Left colon (tissue), 2 donors: ENCODE measurements at regions not wholly inside any gene's neighbourhood (a gene's known extent, or its start where the extent isn't known, plus 50 kb on each side); places are given as distances from the start of the nearest gene placed in this dataset.
"Not testable (repeated sequence)": the region's sequence is repeated elsewhere in the genome, so short reads cannot be mapped to it uniquely, and the experiment has no call there.

Source experiments
- ATAC-seq: fragments of 200-7000 bp; cut with Tn5 transposase; one replicate; pipeline ENCODE4 v1.9.1; 2020; ENCODE audit warnings: mild to moderate bottlenecking, moderate library complexity
- DNase-seq, 2 donors: peaks; one replicate each; pipeline ENCODE4 v3.0.0-alpha.2; 2020
- intact Hi-C, 2 donors: fragments of 100-400 bp; cut with DNase I in 1 of 2; cut with micrococcal nuclease in 1 of 2; formaldehyde crosslinking; loops; one replicate each; pipeline versions ENCODE4 v1.11.2 to v1.14.0; 2022; cut with DNase I, micrococcal nuclease
- donor health status: DM: no; HTN: no; CAD: no.
- donor health status: DM: yes; HTN: yes; CAD: no.

DNA sequence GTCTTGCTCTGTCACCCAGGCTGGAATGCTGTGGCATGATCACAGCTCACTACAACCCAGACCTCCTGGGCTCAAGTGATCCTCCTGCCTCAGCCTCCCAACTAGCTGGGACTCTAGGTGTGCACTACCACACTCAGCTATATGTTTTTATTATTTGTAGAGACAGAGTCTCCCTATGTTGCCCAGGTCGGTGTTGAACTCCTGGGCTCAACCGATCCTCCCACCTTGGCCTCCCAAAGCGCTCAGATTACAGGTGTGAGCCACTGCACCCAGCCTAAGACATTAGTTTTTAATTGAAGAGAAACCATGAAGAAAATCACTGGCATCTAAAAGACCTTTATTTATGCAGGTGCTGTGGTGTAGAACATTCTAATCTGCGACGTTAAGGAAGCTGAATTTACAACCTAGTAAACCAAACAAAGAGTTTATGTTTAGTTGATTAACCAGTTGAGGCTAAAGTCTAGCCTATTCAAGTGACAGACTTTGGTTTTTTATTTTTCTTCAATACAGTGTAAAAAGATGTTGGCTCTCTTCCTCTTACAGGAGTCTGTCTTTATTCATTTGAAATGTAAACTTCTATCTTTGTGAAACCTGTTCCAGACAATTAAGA, 52.5 kb upstream of the NBL1 start:
- intact Hi-C loops = no loop called here
- DNase-seq (no peak), ATAC-seq (peak; percentile 67)

DNA sequence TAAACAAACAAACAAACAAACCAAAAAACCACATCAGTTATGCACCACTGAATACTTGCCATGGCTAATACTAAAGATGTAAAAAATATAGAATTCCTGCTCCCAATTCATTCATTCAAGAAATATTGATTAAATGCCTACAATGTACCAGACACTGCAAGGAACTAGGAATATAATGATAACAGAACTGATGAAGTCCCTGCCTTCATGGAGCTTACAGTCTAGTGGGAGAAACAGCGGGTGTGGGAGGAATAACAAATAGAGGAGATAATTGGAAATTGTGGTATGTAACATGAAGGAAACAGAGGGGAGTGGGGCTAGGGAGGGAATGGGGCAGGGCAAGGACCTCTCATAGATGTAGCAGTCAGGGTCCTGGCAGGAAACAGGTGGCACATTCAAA, 58.6 kb upstream of the NBL1 start:
- no peak for ATAC-seq
- no peak for DNase-seq
- intact Hi-C loops = no loop called here

DNA sequence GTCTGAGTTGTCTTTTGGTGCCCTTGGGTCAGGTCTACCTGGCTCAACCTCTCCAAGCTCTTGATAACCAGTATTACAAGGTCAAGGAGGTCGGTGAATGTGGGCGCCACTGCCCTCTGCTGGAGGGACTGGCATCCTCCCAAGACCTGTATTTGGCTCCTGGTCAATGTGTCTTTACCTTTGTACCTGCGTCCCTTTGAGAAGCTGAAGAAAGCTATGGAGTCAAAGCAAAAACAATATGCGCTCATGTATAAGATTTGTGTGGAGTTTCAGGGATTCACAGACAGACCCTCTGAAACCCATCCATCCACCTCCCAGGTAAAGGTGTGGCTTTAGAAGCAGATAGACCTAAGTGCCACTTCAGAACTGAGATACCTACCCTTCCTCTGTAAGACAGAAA, 61.8 kb upstream of the NBL1 start:
- ATAC-seq = peak; percentile 96
- intact Hi-C loops = no loop called here
- peak; percentile 68 to 85 for DNase-seq

DNA sequence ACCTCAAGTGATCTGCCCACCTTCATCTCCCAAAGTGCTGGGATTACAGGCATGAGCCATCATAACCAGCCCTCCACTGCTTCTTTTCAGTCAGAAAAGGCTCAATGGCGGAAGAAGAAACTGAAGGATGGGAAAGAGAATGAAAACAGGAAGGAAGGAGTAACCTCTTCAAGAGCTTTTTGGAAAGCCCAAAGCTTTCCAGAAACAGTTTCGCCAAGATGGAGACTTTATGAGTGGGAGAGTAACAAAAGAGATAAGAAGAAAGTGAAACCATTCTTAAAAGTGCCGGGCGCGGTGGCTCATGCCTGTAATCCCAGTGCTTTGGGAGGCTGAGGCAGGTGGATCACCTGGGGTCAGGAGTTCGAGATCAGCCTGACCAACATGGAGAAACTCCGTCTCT, 62.7 kb upstream of the NBL1 start:
- intact Hi-C loops = no loop called here
- DNase-seq (no peak), ATAC-seq (no peak)

DNA sequence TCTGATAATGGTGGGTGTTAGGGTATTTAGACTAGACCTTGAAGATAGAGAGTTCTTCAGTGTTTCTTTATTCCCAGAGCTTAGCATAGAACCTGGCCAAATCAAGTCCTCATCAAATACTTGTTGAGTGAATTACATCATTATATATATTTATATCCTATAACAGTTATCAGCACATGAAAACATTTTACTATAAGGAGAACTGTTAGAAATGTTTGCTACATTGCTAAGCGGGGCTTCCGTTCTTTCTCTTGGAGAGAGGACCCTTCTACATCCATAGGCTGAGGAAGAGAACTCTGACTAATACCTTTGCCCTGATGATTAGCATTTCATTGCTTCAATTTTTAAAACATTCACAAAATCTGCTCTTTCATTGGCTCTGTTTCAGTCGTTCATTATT, 66.5 kb upstream of the NBL1 start:
- intact Hi-C loops = no loop called here
- no peak for ATAC-seq

DNA sequence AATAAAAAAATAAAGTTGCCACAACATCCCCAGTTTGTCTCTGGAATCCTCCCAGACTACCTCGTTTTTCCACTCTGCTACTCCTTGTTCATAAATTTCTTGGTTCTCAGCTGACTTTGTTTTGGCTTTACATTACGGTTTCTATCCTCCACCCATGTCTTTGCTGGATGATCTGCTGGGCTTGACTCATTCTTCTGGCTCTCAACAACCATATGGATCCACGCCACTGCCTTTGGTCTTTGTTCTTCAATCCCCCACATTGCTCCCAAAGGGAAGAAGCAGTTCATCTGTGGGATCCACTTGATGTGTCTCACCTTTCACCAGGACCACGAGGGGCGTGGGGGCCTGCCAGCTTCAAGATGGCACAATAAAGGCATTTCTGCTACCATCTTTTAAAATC, 67.1 kb upstream of the NBL1 start:
- DNase-seq (no peak), ATAC-seq (no peak)
- intact Hi-C loops = no loop called here

More for the DNA sequence above, 66.5 kb upstream of the NBL1 start:
- no peak for DNase-seq

DNA sequence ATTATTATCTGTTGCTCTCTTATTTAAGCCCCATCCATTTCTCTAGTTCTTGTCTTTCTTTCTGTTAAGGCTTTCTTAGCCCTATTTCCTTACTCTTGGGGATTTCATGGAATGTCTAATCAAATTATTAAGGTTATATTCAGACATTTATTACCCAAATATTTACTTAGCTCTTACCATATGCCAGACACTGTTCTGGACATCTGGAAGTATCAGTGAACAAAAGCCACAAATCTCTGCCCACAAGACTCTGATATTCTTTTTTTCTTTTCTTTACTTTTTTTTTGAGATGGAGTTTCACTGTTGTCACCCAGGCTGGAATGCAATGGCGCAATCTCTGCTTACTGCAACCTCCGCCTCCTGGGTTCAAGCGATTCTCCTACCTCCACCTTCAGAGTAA, 74.3 kb upstream of the NBL1 start:
- DNase-seq = no peak
- intact Hi-C loops = no loop called here

DNA sequence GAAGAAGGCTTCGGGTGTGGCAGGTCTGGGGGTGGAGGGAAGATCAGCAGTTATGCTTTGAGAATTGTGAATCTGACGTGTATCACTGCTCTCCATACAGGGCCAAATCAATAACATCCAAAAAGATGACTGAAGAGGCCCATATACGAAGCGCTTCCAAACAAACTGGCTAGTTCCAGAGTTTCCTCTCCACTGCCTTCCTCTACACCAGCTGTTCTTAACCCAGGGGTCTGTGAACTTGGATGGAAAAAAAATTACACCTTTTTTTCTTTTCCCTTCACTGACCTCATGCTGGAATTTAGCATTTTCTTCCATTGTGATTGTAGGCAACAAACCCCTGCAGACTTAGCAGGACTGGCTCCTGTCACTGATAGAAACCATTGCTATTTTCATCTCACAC, 77.1 kb upstream of the NBL1 start:
- DNase-seq = no peak
- intact Hi-C loops = no loop called here
- ATAC-seq = no peak

More for the DNA sequence above, 74.3 kb upstream of the NBL1 start:
- ATAC-seq = no peak

DNA sequence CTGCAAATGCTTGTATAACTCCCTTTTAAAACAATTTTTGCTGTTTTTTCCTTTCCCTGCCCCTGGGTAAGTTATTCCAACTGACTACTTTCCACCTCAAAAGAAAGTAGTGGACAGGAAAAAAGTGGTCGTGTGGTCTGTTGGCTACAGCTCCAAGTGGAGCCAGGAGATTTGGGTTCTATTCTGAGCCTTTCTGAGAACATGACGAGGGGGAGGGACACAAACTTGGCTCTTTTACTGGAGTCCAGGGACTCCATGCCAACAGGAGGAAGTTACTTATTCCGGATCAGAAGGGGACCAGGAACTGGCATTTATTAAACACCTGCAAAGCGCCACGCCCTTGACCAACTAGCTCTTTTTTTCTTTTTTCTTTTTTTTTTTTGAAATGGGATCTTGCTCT, 79.0 kb upstream of the CAPZB start:
- ATAC-seq (peak; percentile 87), DNase-seq (peak in 1 of 2 donors; percentile 18)
- intact Hi-C loops = no loop called here

DNA sequence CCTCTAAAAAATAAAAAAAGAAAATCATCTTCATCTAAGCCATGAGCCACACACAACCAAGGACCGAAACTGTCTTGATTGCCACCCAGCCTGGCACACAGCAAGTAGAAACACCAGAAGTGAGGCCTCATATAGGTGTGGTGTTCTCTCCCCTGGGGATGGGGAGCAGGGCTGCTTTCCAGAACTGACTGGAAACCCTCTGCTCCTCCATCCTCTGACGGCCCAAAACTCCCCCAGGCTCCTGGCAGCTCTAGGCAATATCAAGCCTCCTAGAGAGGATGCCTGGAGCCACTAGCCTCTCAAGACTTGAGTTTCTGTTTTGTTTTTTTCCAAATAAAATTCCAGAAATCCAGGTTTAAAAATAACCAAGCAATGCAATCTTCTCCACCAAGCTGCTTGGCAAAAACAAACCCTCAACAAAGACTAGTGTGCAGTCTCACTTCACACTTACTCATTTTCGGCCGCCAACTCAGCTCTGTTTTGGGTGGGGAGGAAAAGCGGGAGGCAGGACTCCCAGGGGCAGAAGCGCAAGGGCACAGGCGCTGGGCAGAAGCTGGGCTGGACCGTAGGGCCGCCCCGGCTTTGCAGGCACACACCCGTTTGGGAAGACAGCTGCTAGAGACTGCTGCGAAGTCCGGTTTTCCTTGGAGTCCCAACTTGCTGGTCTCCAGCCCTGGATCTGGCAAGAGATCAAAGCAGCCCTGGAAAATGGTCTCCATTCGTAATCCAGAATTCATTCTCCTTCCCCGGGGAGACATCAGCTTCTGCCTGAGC, 78.2 kb upstream of the CAPZB start:
- peak; percentile 20 to 39 for DNase-seq
- ATAC-seq = peak; percentile 62
- intact Hi-C loops = no loop called here

DNA sequence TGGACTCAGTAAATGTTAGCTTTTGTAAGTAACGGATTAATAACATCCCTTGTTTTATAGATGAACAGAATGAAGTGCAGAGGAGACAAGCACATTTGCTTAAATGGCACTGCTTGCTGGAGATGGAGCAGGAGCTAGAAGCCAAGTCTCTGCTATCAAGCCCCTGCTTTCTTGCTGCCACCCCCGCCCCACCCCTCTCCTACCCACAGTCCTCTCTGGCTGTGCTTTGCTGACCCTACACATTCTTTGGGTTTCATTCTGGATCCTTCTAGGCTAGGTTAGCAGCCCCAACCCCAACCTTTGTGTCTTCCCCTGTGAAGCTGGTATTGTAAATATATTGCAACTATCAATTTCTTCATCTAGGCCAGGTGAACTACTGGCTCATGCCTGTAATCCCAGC, 77.5 kb upstream of the CAPZB start:
- no peak for DNase-seq
- intact Hi-C loops = no loop called here
- ATAC-seq = no peak

DNA sequence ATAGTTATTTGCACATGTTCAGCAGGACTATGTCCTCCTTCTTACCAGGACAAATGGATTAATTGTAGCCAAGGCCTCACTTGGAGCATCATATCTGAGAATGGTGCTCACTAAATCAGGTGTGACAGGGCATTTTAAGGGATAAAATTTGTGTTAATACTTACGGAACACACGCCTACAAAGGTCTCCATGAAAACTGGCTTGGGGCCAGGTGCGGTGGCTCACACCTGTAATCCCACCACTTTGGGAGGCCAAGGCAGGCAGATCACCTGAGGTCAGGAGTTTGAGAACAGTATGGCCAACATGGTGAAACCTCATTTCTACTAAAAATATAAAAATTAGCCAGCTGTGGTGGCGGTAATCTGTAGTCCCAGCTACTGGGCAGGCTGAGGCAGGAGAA, 75.1 kb upstream of the CAPZB start:
- no peak for ATAC-seq
- no peak for DNase-seq
- intact Hi-C loops = no loop called here

DNA sequence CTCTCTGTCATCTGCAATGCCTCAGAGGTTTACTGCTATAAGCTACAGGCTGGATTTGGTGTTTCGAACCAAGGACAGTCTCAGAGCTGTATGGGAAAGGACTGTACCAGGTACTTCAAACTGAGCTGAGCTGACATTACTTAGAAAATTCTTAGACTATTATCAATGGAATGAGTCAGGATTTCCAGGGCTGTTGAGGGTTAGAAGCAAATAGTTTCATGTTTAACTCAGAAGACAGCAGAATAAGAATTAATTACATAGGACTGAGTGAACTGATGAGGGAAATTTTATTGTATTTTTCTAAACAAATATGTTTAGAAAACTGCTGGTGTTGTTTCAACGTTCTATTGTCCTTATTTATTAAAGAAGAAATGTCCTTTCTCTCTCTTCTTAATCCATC, 74.3 kb upstream of the CAPZB start:
- ATAC-seq (no peak), DNase-seq (no peak)
- intact Hi-C loops = no loop called here

DNA sequence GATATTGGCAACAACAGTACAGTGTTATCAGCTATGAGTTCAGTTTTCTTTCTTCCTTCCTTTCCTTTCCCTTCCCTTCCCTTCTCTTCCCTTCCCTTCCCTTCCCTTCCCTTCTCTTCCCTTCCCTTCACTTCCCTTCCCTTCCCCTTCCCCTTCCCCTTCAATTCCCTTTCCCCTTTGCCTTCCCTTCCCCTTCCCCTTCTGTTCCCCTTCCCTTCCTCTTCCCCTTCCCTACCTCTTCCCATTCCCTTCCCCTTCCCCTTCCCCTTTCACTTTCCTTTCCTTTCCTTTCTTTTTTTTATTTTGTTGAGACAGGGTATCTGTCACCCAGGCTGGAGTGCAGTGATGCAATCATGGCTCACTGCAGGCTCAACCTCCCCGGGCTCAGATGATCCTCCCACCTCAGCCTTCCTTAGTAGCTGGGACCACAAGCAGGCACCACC, 72.3 kb upstream of the CAPZB start:
- no peak for DNase-seq
- intact Hi-C loops = no loop called here
- ATAC-seq = no peak

DNA sequence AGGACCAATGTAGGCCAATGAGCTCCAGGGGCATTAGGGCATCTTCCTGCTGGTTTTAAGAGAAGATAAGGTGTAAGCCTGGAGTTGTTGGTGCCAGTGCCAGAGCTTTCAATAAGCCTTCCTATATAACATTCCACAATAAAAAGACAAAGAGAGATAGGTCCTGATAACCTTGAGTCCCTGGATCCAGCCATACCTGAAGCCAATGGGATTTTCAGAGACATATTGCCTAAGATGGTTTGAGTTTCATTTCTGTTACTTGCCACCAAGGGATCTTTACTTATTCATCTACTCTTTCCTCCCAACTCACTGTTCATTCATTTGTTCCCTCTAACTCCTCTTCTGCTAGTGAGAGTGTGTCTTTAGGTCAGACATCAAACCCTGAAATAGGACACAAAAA, 68.8 kb upstream of the CAPZB start:
- intact Hi-C loops = no loop called here
- DNase-seq (no peak), ATAC-seq (no peak)

DNA sequence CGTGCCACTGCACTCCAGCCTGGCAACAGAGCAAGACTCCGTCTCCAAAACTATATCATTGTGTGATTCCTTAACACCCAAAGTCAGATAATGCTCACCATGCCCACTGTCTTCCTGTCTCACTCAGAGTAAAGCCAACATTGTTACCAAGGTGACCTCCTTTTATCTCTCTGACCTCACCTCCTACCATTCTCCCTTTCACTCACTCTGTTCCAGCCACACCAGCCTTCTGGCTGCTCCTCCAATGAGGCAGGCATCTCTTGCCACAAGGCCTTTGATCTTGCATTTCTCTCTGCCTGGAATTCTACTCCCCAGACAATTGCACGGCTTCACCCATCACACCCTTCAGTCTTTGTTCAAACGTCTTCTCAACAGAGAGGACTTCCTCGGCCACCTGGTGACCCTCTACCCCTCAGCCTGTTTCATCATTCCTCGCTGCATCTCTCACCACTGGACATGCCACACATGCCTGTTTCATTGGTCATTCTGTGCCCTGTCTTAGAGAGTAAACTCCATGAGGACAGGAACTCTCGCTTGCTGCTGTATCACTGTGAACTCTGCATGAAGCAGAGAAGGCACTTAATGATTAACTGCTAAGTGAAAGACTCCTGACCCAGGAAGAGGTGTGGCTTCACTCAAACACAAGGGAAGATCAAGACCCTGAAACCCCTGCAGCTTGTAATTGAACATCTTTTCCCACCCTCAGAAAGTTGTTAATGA, 67.1 kb upstream of the CAPZB start:
- ATAC-seq (no peak), DNase-seq (no peak)
- intact Hi-C loops = no loop called here

DNA sequence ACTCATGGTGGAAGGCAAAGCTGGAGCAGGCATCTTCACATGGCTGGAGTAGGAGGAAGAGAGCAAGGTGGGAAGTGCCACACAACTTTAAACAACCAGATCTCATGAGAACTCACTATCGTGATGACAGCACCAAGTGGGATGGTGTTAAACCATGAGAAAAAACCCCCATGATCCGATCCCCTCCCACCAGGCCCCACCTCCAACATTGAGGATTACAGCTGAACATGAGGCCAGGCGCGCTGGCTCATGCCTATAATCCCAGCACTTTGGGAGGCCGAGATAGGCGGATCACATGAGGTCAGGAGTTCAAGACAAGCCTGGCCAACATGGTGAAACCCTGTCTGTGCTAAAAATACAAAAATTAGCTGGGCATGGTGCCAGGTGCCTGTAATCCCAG, 66.5 kb upstream of the CAPZB start:
- not testable (repeated sequence) for DNase-seq

DNA sequence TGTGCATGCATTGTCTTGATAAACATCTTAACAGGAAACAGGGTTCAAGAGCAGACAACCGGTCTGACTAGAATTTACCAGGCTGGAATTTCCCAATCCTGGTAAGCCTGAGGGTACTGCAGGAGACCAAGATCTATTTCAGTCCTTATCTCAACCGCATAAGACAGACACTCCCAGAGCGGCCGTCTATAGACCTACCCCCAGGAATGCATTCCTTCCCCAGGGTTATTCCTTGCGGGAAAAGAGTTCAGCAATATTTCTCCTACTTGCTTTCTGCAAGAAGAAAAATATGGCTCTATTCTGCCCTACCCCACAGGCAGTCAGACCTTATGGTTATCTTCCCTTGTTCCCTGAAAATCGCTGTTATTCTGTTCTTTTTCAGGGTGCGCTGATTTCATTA, 65.1 kb upstream of the CAPZB start:
- ATAC-seq, intact Hi-C loops, DNase-seq: not testable (repeated sequence)

More for the DNA sequence above, 66.5 kb upstream of the CAPZB start:
- ATAC-seq, intact Hi-C loops: not testable (repeated sequence)

DNA sequence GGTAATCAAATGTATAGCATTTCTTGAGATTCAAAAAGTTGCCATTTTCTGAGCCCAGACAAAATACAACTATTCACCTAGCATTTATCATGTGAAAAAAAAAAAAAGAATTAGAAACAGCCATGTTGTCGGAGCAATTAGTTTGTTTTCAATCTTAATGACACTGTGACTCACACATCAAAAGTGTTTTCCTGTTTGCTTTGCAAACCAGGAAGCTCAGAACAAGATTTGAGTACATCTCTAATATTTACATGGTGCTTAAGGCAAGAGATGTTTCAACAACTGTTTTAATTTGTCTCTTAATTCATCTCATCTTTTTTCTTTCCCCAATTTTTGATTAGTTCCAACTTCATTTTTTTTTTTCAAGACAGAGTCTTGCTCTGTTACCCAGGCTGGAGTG, 62.5 kb upstream of the CAPZB start:
- no peak for DNase-seq
- intact Hi-C loops = no loop called here
- peak; percentile 42 for ATAC-seq

DNA sequence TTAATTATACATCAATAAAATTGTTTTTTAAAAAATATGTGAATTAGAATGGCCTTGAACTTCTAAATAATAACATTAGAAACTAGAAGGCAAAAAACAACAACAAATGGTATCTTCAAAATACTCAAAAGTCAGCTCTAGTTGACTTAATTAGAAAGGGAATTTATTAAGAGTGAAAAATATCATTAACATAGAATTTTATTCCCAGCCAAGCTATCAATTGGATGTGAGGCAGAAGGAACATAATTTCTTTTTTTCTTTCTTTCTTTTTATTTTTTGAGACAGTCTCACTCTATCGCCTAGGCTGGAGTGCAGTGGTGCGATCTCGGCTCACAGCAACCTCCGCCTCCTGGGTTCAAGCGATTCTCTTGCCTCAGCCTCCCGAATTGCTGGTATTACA, 51.2 kb upstream of the CAPZB start:
- intact Hi-C loops = no loop called here
- no peak for DNase-seq
- ATAC-seq = no peak
